Activated CD4-positive, alpha-beta T cell treated with anti-CD3 and anti-CD28 coated beads for 48 hours (primary cell): ENCODE measurements at regions not wholly inside any gene's neighbourhood (a gene's known extent, or its start where the extent isn't known, plus 50 kb on each side); places are given as distances from the start of the nearest gene placed in this dataset.
"Not testable (repeated sequence)": the region's sequence is repeated elsewhere in the genome, so short reads cannot be mapped to it uniquely, and the experiment has no call there.

ENCODE experiments used
- DNase-seq: peaks from one replicate; pipeline ENCODE4 v3.0.0-alpha.2; 2020

- no peak for DNase-seq
These were observed 387.0 kb upstream of the FLRT2 start for GRCh38 chr14:85142982-85143381.

DNA sequence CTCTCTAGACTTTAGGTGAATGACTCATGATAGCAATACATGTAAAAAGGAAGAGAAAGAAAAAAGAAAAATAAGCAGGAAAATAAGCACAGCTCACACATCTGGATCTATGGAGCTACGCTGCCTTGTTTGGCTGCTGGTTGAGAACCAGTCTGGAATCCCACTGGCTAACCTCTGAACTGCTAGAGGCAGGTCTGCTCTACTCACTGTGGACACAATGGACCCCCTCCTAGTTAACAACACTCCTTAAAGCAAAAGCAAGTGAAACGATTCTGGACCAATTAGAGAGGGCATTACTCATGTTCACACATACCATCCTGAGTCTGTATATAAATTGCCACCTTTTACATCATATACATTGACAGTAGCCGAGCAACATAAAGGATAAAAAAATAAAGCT is 383.2 kb upstream of the FLRT2 start:
- DNase-seq = no peak

GRCh38 chr14:85150166-85150565 is 379.8 kb upstream of the FLRT2 start:
- DNase-seq = no peak

DNA sequence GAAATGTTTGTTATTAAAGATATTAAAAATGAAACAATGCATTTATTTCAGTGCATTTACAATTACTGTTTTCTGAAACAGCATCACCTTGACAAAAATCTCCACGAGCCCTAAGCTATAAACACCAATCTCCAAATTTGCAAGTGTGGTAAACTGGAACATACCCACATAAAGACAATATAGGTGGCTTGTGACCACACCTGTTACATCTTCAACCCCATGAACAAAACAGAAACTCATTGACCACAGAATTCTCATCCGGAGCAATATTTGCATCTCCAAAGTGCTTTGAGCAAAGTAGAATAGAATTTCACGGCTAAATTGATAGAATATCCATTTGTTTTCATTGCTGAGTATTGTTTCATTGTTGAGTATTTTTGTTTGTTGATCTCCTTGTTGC is 375.2 kb upstream of the FLRT2 start:
- no peak for DNase-seq

DNA sequence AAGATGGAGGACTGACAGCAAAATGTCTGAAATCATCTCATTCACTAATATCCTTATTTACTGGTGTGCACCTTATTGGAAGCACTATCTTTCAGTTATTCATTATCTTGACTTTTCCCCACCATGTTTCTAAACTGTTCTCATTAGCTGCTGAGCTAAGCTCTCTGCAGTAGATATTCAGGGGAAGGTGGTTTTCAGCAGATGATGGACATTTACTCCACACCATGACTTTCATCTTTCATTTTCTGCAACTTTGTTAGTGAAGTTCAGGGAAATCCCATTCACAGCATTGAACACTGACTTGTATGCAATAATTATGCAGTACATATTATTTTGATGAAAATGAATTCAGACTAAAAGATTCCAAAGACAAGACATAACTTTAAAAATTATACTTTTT is 373.6 kb upstream of the FLRT2 start:
- DNase-seq = no peak

DNA sequence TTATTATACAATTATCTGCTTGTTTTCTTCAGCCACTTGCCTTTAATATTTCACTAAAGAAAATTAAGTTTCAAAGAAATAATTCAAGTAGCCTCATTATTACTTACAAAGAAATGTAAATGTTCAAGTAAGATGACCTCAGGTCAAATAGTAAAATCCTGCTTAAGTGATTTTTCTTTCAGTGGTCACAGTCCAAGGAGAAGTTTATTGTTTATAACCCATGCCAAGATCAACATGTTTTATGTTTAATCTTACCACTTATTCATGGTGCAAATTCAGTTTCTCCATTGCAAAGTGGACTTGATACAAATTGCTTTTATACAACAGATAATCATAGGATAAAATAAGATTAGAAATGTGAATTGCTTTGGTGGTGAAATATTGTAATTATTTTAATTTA is 370.2 kb upstream of the FLRT2 start:
- no peak for DNase-seq

- DNase-seq = no peak
These were observed 364.9 kb upstream of the FLRT2 start for GRCh38 chr14:85165094-85165493.

GRCh38 chr14:85169381-85169780 is 360.6 kb upstream of the FLRT2 start:
- DNase-seq = no peak

DNA sequence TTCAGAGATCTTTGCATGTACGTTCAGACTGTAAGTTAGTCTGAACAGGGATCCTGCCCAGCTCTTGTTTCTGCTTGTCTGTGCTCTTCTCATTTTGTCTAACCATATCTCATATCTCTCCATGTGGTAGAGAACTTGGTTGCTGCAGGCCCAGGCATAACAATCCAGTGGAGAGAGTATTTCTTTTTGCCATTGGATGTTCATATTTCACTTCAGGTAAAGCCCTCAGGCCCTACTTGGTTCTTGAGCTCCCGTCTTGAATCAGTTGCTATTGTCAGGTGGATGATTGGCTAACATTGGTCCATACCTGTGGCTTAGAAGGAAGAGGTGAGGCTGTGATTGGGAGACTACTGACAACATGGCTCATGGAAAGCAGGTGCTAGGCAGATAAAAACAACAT is 357.7 kb upstream of the FLRT2 start:
- DNase-seq = no peak

- no peak for DNase-seq
These were observed 357.0 kb upstream of the FLRT2 start for GRCh38 chr14:85172889-85173477.

DNA sequence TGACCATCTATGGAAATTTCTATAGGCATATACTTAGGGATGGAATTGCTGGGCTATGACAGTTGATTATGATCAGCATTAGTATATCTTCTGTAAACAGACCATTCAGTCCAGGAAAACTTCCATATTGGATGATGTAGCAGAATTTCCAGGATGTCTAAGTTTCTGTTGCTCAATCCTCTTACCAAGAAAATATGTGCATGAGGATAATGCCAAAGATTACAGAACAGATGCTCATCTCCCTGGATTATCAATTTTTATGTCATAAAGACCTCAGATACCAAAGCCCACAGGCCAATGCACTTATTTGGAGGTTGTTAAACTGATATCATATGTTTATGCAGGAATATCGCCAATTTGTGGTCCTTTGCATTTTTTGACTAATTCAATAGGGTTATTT is 354.4 kb upstream of the FLRT2 start:
- no peak for DNase-seq

DNA sequence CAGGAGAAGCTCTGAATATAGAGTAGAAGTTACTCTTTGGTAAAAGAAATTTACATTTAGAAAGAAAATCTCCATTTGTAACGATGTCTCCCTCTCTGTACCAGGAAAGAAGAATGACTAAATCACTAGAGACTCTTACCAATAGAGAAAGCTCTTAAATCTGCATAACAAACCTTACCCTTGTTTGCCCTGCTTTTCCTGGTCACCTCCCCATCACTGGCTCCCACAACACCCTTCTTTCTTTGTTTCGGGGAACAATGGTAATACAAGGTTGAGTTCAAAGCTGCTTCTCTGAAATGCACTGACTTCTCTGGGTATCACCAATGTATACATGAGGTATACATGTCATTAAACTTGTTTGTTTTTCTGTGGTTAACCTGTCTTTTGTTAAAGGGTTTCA is 351.1 kb upstream of the FLRT2 start:
- DNase-seq = no peak

DNA sequence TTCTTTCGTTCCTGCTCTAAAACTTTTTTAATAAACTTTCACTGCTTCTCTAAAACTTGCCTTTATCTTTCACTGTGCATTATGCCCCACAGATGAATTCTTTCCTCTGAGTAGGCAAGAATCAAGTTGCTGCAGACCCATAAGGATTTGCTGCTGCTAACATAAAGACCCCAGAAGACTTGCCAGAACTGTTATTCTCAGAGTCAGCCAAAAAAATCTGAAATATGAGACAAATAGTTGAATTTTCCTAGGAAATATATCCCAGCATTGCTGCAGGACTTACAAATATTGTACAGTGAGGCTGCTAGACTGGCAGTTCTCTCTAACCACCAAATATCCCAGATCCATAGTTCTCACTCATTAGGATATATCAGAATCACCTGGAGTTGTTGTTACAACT is 349.1 kb upstream of the FLRT2 start:
- no peak for DNase-seq

DNA sequence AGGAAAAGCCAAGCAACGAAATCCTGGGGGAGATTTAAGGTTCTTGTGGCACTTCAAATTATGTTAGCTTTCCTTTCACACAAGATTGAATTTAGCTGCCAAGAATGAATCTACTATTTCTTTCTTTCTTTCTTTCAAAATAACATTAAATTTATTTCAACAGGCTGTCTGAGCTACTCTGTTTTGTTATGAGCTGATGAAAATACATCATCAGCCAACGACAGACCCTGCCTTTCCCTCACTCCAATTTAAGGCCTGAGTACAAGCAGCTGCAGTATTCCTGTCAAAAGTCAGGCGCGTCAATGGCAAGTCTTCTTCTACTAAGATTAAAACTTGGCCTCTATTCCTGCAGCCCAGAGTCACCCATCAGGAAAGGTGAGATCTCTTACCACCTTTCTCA is 347.7 kb upstream of the FLRT2 start:
- DNase-seq = no peak

GRCh38 chr14:85186082-85186481 is 343.9 kb upstream of the FLRT2 start:
- no peak for DNase-seq

DNA sequence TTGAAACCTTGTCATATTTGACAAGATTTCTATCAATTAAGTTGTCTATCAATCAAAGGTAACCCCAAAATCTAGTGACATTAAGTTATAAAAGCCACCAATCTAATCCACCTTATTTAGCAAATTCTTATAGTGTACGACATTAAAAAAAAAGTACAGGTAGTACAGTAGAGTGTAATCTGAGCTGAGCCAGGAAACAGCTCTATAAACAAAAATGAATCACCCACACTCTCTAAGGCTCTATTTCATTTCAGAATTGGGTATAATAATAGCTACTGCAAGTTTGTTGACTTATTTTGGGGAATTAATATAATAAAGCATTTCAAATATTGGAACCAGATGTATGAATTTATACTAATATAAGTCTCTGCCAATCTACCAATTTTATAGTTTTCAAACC is 342.4 kb upstream of the FLRT2 start:
- DNase-seq = no peak

- no peak for DNase-seq
These were observed 341.1 kb upstream of the FLRT2 start for GRCh38 chr14:85188836-85189235.

- not testable (repeated sequence) for DNase-seq
These were observed 340.7 kb upstream of the FLRT2 start for GRCh38 chr14:85189253-85189652.

DNA sequence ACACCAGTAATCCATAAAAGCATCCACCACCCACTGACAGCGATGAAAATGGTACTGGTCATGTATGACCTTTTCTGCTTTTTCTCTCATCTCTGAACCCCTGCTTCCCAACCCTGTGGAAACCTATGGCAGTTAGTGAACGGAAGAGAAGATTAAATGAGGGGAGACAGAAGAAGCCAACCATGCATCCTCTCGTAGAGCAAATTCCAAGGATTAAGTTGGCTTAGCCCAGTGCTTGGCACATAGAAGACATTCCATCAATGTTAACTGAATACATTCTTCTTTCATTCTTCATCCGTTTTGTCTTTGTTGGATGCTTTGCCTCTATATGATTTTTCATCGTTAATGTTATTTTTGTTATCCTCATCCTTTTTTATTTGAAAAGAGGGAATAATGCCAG is 339.7 kb upstream of the FLRT2 start:
- no peak for DNase-seq

GRCh38 chr14:85191986-85192385 is 338.0 kb upstream of the FLRT2 start:
- no peak for DNase-seq

- no peak for DNase-seq
These were observed 334.0 kb upstream of the FLRT2 start for GRCh38 chr14:85195872-85196477.

DNA sequence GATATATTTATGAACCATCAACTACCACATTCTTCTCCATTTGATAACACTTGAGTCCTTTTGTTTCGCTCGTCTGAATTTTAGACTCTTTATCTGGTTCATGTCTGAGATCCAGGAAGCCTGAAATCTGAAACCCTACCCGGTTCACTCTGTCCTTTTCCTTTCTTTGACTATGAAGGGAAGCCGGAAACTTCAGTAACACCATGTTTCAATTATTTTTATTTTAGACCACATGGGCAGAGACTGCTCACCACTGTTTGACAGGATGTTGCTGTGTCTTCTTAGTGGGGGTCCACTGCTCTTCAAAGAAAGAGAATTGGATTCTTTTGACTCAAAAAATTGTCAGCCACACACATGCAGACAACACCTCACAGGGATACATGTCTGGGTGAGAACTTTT is 331.9 kb upstream of the FLRT2 start:
- no peak for DNase-seq

DNA sequence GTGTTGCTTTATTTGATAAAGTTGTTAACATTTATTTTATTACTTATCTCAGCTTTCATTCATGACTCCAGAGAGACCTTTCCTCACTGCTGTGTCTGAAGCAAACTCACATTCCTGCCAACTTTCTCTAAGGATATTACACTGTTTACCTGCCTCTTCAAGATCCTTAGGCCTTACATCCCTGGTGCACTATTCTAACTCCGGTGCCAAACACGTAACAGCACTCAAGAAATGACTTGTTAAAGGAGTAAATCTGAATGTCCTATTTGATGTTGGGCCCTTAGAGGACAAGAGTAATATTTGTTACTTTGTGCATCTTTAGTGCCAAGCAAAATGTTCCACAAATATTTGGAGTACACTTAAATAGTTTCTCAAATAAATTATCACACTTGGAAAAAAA is 324.1 kb upstream of the FLRT2 start:
- DNase-seq = no peak

GRCh38 chr14:85214471-85214870 is 315.5 kb upstream of the FLRT2 start:
- DNase-seq = no peak

GRCh38 chr14:85217412-85217811 is 312.5 kb upstream of the FLRT2 start:
- no peak for DNase-seq
